Mesendoderm (in vitro differentiated cells): ENCODE measurements at regions not wholly inside any gene's neighbourhood (a gene's known extent, or its start where the extent isn't known, plus 50 kb on each side); places are given as distances from the start of the nearest gene placed in this dataset.

Experiments used
- DNase-seq: peaks from one replicate; pipeline ENCODE4 v3.0.0; 2013
- H2AK5ac ChIP-seq: 2 replicates; pipeline ENCODE4 v1.6.1; 2013; ENCODE audit warnings: low read length, inconsistent platforms
- H2BK120ac ChIP-seq: 2 replicates; pipeline ENCODE4 v1.6.1; 2013; ENCODE audit warnings: low read depth, mild to moderate bottlenecking, low read length, moderate library complexity, mixed read lengths
- H2BK15ac ChIP-seq: replicated peaks from 2 replicates; pipeline ENCODE4 v1.6.1; 2013; ENCODE audit warnings: low read depth, mild to moderate bottlenecking, moderate library complexity
- H2BK5ac ChIP-seq: 2 replicates; pipeline ENCODE4 v1.6.1; 2013; ENCODE audit warnings: low read length, inconsistent platforms
- H3K18ac ChIP-seq: 2 replicates; pipeline ENCODE4 v1.6.1; 2013; ENCODE audit warnings: mild to moderate bottlenecking, low read length, mixed read lengths
- H3K23ac ChIP-seq: one replicate; pipeline ENCODE4 v1.6.1; 2013; ENCODE audit warnings: low read length
- H3K27ac ChIP-seq: 2 replicates; pipeline ENCODE4 v1.5.1; 2013; ENCODE audit warnings: low read depth, mild to moderate bottlenecking, inconsistent platforms, low read length, moderate library complexity
- H3K27me3 ChIP-seq: 2 replicates; pipeline ENCODE4 v1.6.1; 2013; ENCODE audit warnings: low read length, control low read depth, mild to moderate bottlenecking, inconsistent platforms; ENCODE audit not compliant: insufficient read depth, poor library complexity
- H3K36me3 ChIP-seq: 2 replicates; pipeline ENCODE4 v1.6.1; 2013; ENCODE audit warnings: low read length, inconsistent platforms; ENCODE audit not compliant: control insufficient read depth, insufficient read depth
- H3K4ac ChIP-seq: one replicate; pipeline ENCODE4 v1.6.1; 2013; ENCODE audit warnings: low read depth, mild to moderate bottlenecking, low read length, moderate library complexity
- H3K4me1 ChIP-seq: 2 replicates; pipeline ENCODE4 v1.6.1; 2013; ENCODE audit warnings: low read depth, low read length, inconsistent platforms; ENCODE audit not compliant: control insufficient read depth
- H3K4me2 ChIP-seq: 2 replicates; pipeline ENCODE4 v1.6.1; 2013; ENCODE audit warnings: low read length
- H3K4me3 ChIP-seq: 2 replicates; pipeline ENCODE4 v1.5.1; 2013; ENCODE audit warnings: mild to moderate bottlenecking, low read length
- H3K56ac ChIP-seq: one replicate; pipeline ENCODE4 v1.6.1; 2013; ENCODE audit warnings: low read length
- H3K79me1 ChIP-seq: 2 replicates; pipeline ENCODE4 v1.6.1; 2013; ENCODE audit warnings: low read length, inconsistent platforms
- H3K79me2 ChIP-seq: 2 replicates; pipeline ENCODE4 v1.6.1; 2013; ENCODE audit warnings: mild to moderate bottlenecking, low read length; ENCODE audit not compliant: control insufficient read depth, insufficient read depth
- H3K9ac ChIP-seq: 2 replicates; pipeline ENCODE4 v1.6.1; 2013; ENCODE audit warnings: low read length, inconsistent platforms
- H4K5ac ChIP-seq: one replicate; pipeline ENCODE4 v1.6.1; 2013; ENCODE audit warnings: low read length
- H4K8ac ChIP-seq: one replicate; pipeline ENCODE4 v1.6.1; 2013; ENCODE audit warnings: low read depth, mild to moderate bottlenecking, control low read depth, low read length, moderate library complexity
- WGBS: extraction: QIAGEN DNeasy Blood & Tissue Kit; methylation state at CpG from one replicate; pipeline ENCODE4 v1.1.7; 2013; ENCODE audit warnings: low lambda C conversion rate, missing lambda C conversion rate; ENCODE audit not compliant: insufficient coverage; ENCODE audit errors: extremely low coverage; 5-methylcytosine and 5-hydroxymethylcytosine counted together

DNA sequence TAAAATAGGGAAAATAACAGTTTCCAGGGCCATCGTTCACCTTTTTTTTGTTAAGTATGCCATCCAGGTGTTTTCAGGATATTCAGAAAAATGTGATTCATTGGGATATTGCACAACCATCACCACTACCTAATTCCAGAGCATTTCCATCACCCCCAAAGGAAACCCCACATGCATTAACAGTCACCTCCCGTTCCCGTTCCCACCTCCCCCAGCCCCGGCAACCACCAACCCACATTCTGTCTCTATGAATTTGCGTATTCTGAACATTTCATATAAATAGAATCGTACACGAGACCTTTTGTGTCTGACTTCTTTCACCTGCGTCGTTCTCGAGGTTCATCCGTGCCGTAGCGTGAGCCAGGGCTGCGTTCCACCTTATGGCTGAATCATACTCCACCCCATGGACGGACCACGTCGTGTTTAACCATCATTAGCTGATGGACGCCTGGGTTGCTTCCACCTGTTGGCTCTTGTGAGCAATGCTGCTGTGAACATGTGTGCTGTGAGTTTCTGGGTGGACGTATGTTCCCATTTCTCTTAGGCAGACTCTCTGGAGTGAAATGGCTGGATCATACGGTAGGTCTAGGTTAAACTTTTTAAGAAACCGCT, 51.0 kb upstream of the NCOR2 start:
- Histone ChIP-seq H3K18ac (no peak overlapping the region), H3K56ac (no peak overlapping the region), H3K4me3 (no peak overlapping the region), H3K4me1 (no peaks in the 10 kb centered on the region), H3K79me1 (no peaks in the 10 kb centered on the region), H2BK120ac (no peak overlapping the region), H3K23ac (no peak overlapping the region), H3K27me3 (no peaks in the 10 kb centered on the region), H3K4me2 (no peak overlapping the region), H3K4ac (no peak overlapping the region), H3K79me2 (no peaks in the 10 kb centered on the region), H3K36me3 (no peaks in the 10 kb centered on the region), H3K9ac (no peak overlapping the region), H4K8ac (no peak overlapping the region), H4K5ac (no peak overlapping the region), H2AK5ac (no peak overlapping the region), H2BK5ac (no peak overlapping the region), H3K27ac (no peak overlapping the region), H2BK15ac (no peak overlapping the region)
- no peak for DNase-seq
- no CpG with 5 or more reads among the region's 21 CpGs for WGBS

DNA sequence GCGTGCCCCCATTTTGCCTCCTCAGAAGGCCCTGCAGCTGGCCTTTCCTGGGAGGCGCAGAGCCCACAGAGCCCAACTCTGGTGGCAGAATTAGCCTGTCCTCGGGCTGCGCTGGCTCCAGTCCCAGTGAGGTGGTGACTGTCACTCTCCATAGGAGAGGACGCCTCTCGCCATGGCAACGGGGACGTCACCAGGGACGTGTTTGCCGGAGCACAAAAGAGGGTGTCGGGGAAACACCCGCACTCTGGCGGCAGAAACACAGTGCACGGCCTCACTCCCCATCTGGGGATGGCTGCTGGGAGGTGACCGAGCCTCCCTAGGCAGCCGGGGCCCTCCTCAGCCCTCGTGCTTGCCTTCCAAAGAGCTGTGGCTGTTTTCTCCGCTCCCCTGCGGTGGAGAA, 50.2 kb upstream of the NCOR2 start:
- H3K27ac ChIP-seq: no peak overlapping the region
- no CpG with 5 or more reads among the region's 19 CpGs for WGBS
- H2BK15ac ChIP-seq: no peak overlapping the region

More for the DNA sequence above, 50.2 kb upstream of the NCOR2 start:
- Histone ChIP-seq H3K27me3 (no peaks in the 10 kb centered on the region), H3K23ac (no peak overlapping the region), H4K8ac (no peak overlapping the region), H2BK120ac (no peak overlapping the region), H4K5ac (no peak overlapping the region), H3K79me1 (no peaks in the 10 kb centered on the region), H3K4ac (no peak overlapping the region), H2BK5ac (no peak overlapping the region), H3K4me2 (no peak overlapping the region), H3K9ac (no peak overlapping the region), H3K4me3 (no peak overlapping the region), H2AK5ac (no peak overlapping the region), H3K36me3 (no peaks in the 10 kb centered on the region), H3K4me1 (no peaks in the 10 kb centered on the region), H3K18ac (no peak overlapping the region), H3K79me2 (no peaks in the 10 kb centered on the region), H3K56ac (no peak overlapping the region)
- DNase-seq: no peak
